OCI-LY7 (cell line): ENCODE measurements at regions not wholly inside any gene's neighbourhood (a gene's known extent, or its start where the extent isn't known, plus 50 kb on each side); places are given as distances from the start of the nearest gene placed in this dataset.

Experiments used
- BruUV-seq: library from RNA; stranded (reverse); fragments of 400-500 nt; replicated peaks from 2 replicates; lab custom pipeline; 2021; lab: Mats Ljungman, UMichigan
- CTCF ChIA-PET: fragments of 300-600 bp; sonication (Branson Sonifier 250); formaldehyde crosslinking; loops from one replicate; lab custom pipeline; 2022; ENCODE audit warnings: antibody characterized with exemption; ENCODE audit not compliant: unreplicated experiment; lab: Charles Lee
- POLR2A ChIA-PET: fragments of 300-600 bp; sonication (Branson Sonifier 250); formaldehyde crosslinking; loops from one replicate; lab custom pipeline; 2022; ENCODE audit warnings: antibody characterized with exemption; lab: Charles Lee
- DNase-seq: peaks from one replicate; pipeline ENCODE4 v3.0.0-alpha.2; 2015; ENCODE audit warnings: low spot score
- H2AFZ ChIP-seq: fragments of 200-600 bp; sonication (generic), shearing (Covaris generic); 2 replicates; pipeline ENCODE4 v1.6.1; 2014; ENCODE audit warnings: mild to moderate bottlenecking, antibody characterized with exemption, low read length, moderate library complexity
- H3K27ac ChIP-seq: fragments of 200-600 bp; sonication (generic); 2 replicates; pipeline ENCODE4 v1.5.1; 2014; ENCODE audit warnings: mixed run types, low read depth, mild to moderate bottlenecking, moderate library complexity, low read length, inconsistent platforms; ENCODE audit not compliant: poor library complexity, severe bottlenecking
- H3K36me3 ChIP-seq: fragments of 200-600 bp; sonication (generic); 2 replicates; pipeline ENCODE4 v1.6.1; 2014; ENCODE audit warnings: mild to moderate bottlenecking, antibody characterized with exemption, low read length, moderate library complexity, mixed read lengths; ENCODE audit not compliant: insufficient read depth
- H3K4me1 ChIP-seq: fragments of 200-600 bp; sonication (generic); 2 replicates; pipeline ENCODE4 v1.5.1; 2014; ENCODE audit warnings: mild to moderate bottlenecking, low read length; ENCODE audit not compliant: insufficient read depth, poor library complexity, severe bottlenecking
- H3K4me2 ChIP-seq: fragments of 200-600 bp; sonication (generic); 2 replicates; pipeline ENCODE4 v1.6.1; 2014; ENCODE audit warnings: mild to moderate bottlenecking, low read length
- H3K4me3 ChIP-seq: fragments of 200-600 bp; sonication (generic); 2 replicates; pipeline ENCODE4 v1.5.1; 2014; ENCODE audit warnings: mild to moderate bottlenecking, low read depth, low read length; ENCODE audit not compliant: poor library complexity, severe bottlenecking
- H3K79me2 ChIP-seq: fragments of 200-600 bp; sonication (generic); 2 replicates; pipeline ENCODE4 v1.6.1; 2016; ENCODE audit warnings: low read depth, mild to moderate bottlenecking, low read length, moderate library complexity, mixed read lengths; ENCODE audit not compliant: insufficient read depth
- H3K9me2 ChIP-seq: fragments of 200-600 bp; sonication (generic); 2 replicates; pipeline ENCODE4 v1.6.1; 2016; ENCODE audit warnings: mild to moderate bottlenecking, low read length, mixed read lengths; ENCODE audit not compliant: insufficient read depth
- H3K9me3 ChIP-seq: fragments of 200-600 bp; sonication (generic); 2 replicates; pipeline ENCODE4 v1.6.1; 2014; ENCODE audit warnings: mild to moderate bottlenecking, mixed run types, low read length, mixed read lengths
- H4K20me1 ChIP-seq: fragments of 200-600 bp; sonication (generic); 2 replicates; pipeline ENCODE4 v1.6.1; 2014; ENCODE audit warnings: mild to moderate bottlenecking, antibody characterized with exemption, low read length, moderate library complexity, mixed read lengths; ENCODE audit not compliant: insufficient read depth
- EZH2phosphoT487 ChIP-seq: fragments of 200-600 bp; sonication (generic); IDR thresholded peaks from 2 replicates; pipeline ENCODE4 v1.6.1; 2018; ENCODE audit warnings: low read depth, borderline replicate concordance, mild to moderate bottlenecking, mixed run types, antibody characterized with exemption, low read length, moderate library complexity, mixed read lengths
- intact Hi-C: fragments of 100-400 bp; cut with micrococcal nuclease; formaldehyde crosslinking; loops from one replicate; pipeline ENCODE4 v1.10.0; 2022; ENCODE audit not compliant: unreplicated experiment
- TF ChIP-seq, protein P1 (sequence below): fragments of 200-600 bp; sonication (generic); conservative IDR thresholded peaks from 2 replicates; pipeline ENCODE4 v1.5.1; 2014; ENCODE audit warnings: mild to moderate bottlenecking, antibody characterized with exemption, low read length, moderate library complexity, mixed read lengths

DNA sequence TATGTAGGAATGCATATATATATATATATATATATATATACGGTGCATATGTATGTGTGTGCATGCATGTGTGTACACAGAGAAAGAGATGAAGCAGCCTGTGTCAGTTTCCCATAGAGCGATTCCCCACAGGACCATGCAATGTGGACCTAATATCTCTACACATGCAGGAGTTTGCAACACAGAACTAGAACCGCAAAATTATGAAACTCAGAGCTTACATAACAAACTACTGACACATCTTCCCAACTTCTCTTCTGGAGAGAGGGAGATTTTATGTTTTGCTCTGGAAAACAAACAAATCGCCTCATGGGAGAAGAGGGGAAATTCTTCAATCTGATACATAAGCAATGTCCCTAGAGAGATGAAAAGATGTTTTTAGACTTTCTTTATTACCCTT, 377.2 kb downstream of the LRATD1 start:
- Histone ChIP-seq H3K9me2 (no peaks in the 10 kb centered on the region), H3K4me1 (no peaks in the 10 kb centered on the region), H3K4me2 (no peak overlapping the region), H3K79me2 (no peaks in the 10 kb centered on the region), H3K4me3 (no peak overlapping the region), H2AFZ (no peak overlapping the region), H4K20me1 (no peaks in the 10 kb centered on the region), H3K27ac (no peak overlapping the region), H3K9me3 (no peaks in the 10 kb centered on the region), H3K36me3 (no peaks in the 10 kb centered on the region)
- BruUV-seq: no TSS peak
- intact Hi-C loops: no loop called here
- ChIA-PET POLR2A (no interaction called here), CTCF (no interaction called here)
- TF ChIP-seq EZH2phosphoT487: no peak
- TF ChIP-seq, protein P1, sequence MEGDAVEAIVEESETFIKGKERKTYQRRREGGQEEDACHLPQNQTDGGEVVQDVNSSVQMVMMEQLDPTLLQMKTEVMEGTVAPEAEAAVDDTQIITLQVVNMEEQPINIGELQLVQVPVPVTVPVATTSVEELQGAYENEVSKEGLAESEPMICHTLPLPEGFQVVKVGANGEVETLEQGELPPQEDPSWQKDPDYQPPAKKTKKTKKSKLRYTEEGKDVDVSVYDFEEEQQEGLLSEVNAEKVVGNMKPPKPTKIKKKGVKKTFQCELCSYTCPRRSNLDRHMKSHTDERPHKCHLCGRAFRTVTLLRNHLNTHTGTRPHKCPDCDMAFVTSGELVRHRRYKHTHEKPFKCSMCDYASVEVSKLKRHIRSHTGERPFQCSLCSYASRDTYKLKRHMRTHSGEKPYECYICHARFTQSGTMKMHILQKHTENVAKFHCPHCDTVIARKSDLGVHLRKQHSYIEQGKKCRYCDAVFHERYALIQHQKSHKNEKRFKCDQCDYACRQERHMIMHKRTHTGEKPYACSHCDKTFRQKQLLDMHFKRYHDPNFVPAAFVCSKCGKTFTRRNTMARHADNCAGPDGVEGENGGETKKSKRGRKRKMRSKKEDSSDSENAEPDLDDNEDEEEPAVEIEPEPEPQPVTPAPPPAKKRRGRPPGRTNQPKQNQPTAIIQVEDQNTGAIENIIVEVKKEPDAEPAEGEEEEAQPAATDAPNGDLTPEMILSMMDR: no peak
- no peak for DNase-seq

DNA sequence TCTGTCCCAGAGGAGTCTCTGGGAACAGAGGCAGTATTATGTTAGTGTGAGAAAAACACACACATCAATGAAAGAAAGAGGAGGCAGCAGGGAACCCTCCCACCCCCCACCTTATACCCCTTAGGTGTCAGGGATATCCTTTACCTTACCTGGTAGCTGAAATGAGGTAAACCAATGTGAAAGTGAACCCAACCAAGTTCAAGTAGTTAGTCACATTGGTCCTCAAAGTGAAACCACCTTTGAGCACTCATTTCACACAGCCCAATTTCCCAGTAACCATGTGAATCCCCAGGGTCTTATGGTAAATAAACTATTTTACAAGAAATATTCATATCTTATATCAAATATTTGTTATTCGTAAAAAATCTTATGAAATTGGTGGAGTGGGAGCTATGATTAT, 377.8 kb downstream of the LRATD1 start:
- no peak overlapping the region for H2AFZ ChIP-seq
- no peaks in the 10 kb centered on the region for H3K79me2 ChIP-seq
- H3K27ac ChIP-seq: no peak overlapping the region
- POLR2A ChIA-PET: no interaction called here
- no TSS peak for BruUV-seq
- H3K9me2 ChIP-seq: no peaks in the 10 kb centered on the region
- H3K9me3 ChIP-seq: no peaks in the 10 kb centered on the region
- no peaks in the 10 kb centered on the region for H3K36me3 ChIP-seq
- H3K4me1 ChIP-seq: no peaks in the 10 kb centered on the region
- CTCF ChIA-PET: no interaction called here
- TF ChIP-seq EZH2phosphoT487: no peak
- TF ChIP-seq, protein P1: no peak
- no peak for DNase-seq
- no peak overlapping the region for H3K4me3 ChIP-seq
- intact Hi-C loops: no loop called here
- no peaks in the 10 kb centered on the region for H4K20me1 ChIP-seq
- H3K4me2 ChIP-seq: no peak overlapping the region

DNA sequence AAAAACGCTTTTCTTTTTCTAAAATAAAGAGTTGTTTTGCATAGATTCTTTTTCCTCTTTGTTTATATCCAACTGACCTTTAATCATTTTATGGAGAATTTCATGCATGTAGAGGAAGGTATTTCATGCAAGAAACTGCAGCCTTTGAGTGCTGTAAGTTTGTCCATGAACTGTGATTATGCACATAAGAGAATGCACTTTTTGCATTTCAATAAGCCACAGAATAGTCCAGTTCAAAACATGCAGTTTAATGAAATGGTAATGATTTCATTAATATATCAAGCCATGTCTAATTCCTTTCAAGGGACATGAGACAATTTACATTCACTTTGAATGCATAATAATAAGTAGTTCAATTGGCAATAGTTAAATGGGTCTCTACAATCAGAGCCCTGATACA, 386.3 kb downstream of the LRATD1 start:
- no TSS peak for BruUV-seq
- Histone ChIP-seq H2AFZ (no peak overlapping the region), H3K4me3 (no peak overlapping the region), H3K9me2 (no peaks in the 10 kb centered on the region), H3K9me3 (no peaks in the 10 kb centered on the region), H3K36me3 (no peaks in the 10 kb centered on the region), H4K20me1 (no peaks in the 10 kb centered on the region), H3K4me1 (no peaks in the 10 kb centered on the region), H3K27ac (no peak overlapping the region), H3K79me2 (no peaks in the 10 kb centered on the region), H3K4me2 (no peak overlapping the region)
- ChIA-PET CTCF (no interaction called here), POLR2A (no interaction called here)
- no peak for TF ChIP-seq EZH2phosphoT487
- TF ChIP-seq, protein P1: no peak
- intact Hi-C loops: no loop called here
- DNase-seq: no peak
